HepG2 (cell line): ENCODE measurements at regions not wholly inside any gene's neighbourhood (a gene's known extent, or its start where the extent isn't known, plus 50 kb on each side); places are given as distances from the start of the nearest gene placed in this dataset.

Experiments used
- ARNTL ChIP-seq: sonication (generic); formaldehyde crosslinking; IDR thresholded peaks from 2 replicates; pipeline ENCODE4 v1.4.0; 2020; ENCODE audit warnings: mild to moderate bottlenecking, missing genetic modification reagents
- CREB1 ChIP-seq, 2 experiments: fragments of 450-650 bp in 1 of 2; IDR thresholded peaks; 2 replicates each; pipeline ENCODE4 v1.6.1; 2016 to 2017; ENCODE audit warnings: control low read depth in 1 of 2, mild to moderate bottlenecking in 1 of 2, missing compliant biosample characterization in 1 of 2, missing genetic modification characterization in 1 of 2
- EZH2 ChIP-seq: conservative IDR thresholded peaks from 2 replicates; pipeline ENCODE4 v1.6.1; 2012; ENCODE audit warnings: mild to moderate bottlenecking, low read depth, low read length, moderate library complexity
- GATAD1 ChIP-seq: IDR thresholded peaks from 2 replicates; pipeline ENCODE4 v1.6.1; 2016; ENCODE audit warnings: missing genetic modification reagents, missing compliant biosample characterization
- HOXA5 ChIP-seq: sonication (generic); formaldehyde crosslinking; IDR thresholded peaks from 2 replicates; pipeline ENCODE4 v1.4.0; 2020; ENCODE audit warnings: missing genetic modification reagents
- HOXD1 ChIP-seq: sonication (generic); formaldehyde crosslinking; IDR thresholded peaks from 2 replicates; pipeline ENCODE4 v1.5.0; 2020; ENCODE audit warnings: missing genetic modification reagents
- IKZF1 ChIP-seq: fragments of 450-650 bp; IDR thresholded peaks from 2 replicates; pipeline ENCODE4 v1.7.1; 2016
- KDM1A ChIP-seq: IDR thresholded peaks from 2 replicates; pipeline ENCODE4 v1.6.1; 2016; ENCODE audit warnings: missing compliant biosample characterization
- NBN ChIP-seq: fragments of 450-650 bp; conservative IDR thresholded peaks from 2 replicates; pipeline ENCODE4 v1.6.1; 2017
- NFKBIZ ChIP-seq: IDR thresholded peaks from 2 replicates; pipeline ENCODE4 v1.6.1; 2018; ENCODE audit warnings: missing genetic modification reagents, missing compliant biosample characterization
- NR3C1 ChIP-seq: sonication (generic); formaldehyde crosslinking; IDR thresholded peaks from 2 replicates; pipeline ENCODE4 v1.4.0; 2020; ENCODE audit warnings: missing genetic modification reagents
- PHF5A ChIP-seq: IDR thresholded peaks from one replicate; pipeline ENCODE4 v1.6.1; 2018; ENCODE audit warnings: low read depth, missing genetic modification reagents; ENCODE audit not compliant: unreplicated experiment
- RCOR2 ChIP-seq: IDR thresholded peaks from 2 replicates; pipeline ENCODE4 v1.6.1; 2016; ENCODE audit warnings: missing biosample characterization, missing genetic modification reagents
- RFX3 ChIP-seq: IDR thresholded peaks from 2 replicates; pipeline ENCODE4 v1.6.1; 2016; ENCODE audit warnings: missing biosample characterization, missing genetic modification reagents
- RXRB ChIP-seq: IDR thresholded peaks from 2 replicates; pipeline ENCODE4 v1.6.1; 2016; ENCODE audit warnings: borderline replicate concordance, missing genetic modification reagents, missing compliant biosample characterization
- SIN3A ChIP-seq: IDR thresholded peaks from 2 replicates; pipeline ENCODE4 v1.6.1; 2011; ENCODE audit warnings: low read depth, mild to moderate bottlenecking, control low read depth, low read length, borderline replicate concordance
- SIN3B ChIP-seq: fragments of 150-350 bp; IDR thresholded peaks from 2 replicates; pipeline ENCODE4 v1.6.1; 2014; ENCODE audit warnings: low read length
- U2AF2 ChIP-seq: fragments of 200-400 bp; formaldehyde crosslinking; IDR thresholded peaks from 2 replicates; pipeline ENCODE4 v1.6.1; 2017; ENCODE audit warnings: low read depth, mild to moderate bottlenecking, low read length
- ZBTB33 ChIP-seq: sonication (generic); formaldehyde crosslinking; IDR thresholded peaks from 2 replicates; pipeline ENCODE4 v1.4.0; 2020; ENCODE audit warnings: missing genetic modification reagents
- ZNF251 ChIP-seq: sonication (generic); formaldehyde crosslinking; IDR thresholded peaks from 2 replicates; pipeline ENCODE4 v1.9.0; 2021; ENCODE audit warnings: mild to moderate bottlenecking, missing genetic modification reagents
- ZNF292 ChIP-seq: sonication (generic); formaldehyde crosslinking; IDR thresholded peaks from 2 replicates; pipeline ENCODE4 v1.8.1; 2022; ENCODE audit warnings: mild to moderate bottlenecking, low read depth, missing genetic modification reagents, borderline replicate concordance
- ZNF3 ChIP-seq: IDR thresholded peaks from 2 replicates; pipeline ENCODE4 v1.7.0; 2017; ENCODE audit warnings: inconsistent platforms
- ZNF382 ChIP-seq: sonication (generic); formaldehyde crosslinking; IDR thresholded peaks from 2 replicates; pipeline ENCODE4 v1.5.0; 2020; ENCODE audit warnings: missing genetic modification reagents, mild to moderate bottlenecking, borderline replicate concordance
- ZNF709 ChIP-seq: sonication (generic); formaldehyde crosslinking; IDR thresholded peaks from 2 replicates; pipeline ENCODE4 v1.5.0; 2020; ENCODE audit warnings: mild to moderate bottlenecking, missing genetic modification reagents
- ZNF883 ChIP-seq: sonication (generic); formaldehyde crosslinking; IDR thresholded peaks from 2 replicates; pipeline ENCODE4 v1.5.1; 2020; ENCODE audit warnings: mild to moderate bottlenecking, missing genetic modification reagents; ENCODE audit errors: not compliant biosample characterization
- ZSCAN29 ChIP-seq: sonication (generic); formaldehyde crosslinking; conservative IDR thresholded peaks from 2 replicates; pipeline ENCODE4 v1.4.0; 2020; ENCODE audit warnings: mild to moderate bottlenecking, missing genetic modification reagents

GRCh38 chr3:72154391-72155335, 369.7 kb upstream of the PROK2 start (continued):
- no peak for TF ChIP-seq ZNF3
- no peak for TF ChIP-seq ZNF251
- TF ChIP-seq SIN3B = no peak
- TF ChIP-seq ZSCAN29 = 0 out of 2 replicates have a peak, but pooled peaks have one; percentile 10
- TF ChIP-seq ZBTB33 (CRISPR knock-in tag) = 0 out of 2 replicates have a peak, but pooled peaks have one; percentile 30
- no peak for TF ChIP-seq HOXA5
- TF ChIP-seq SIN3A = no peak
- TF ChIP-seq RFX3 (CRISPR knock-in tag) = no peak
- no peak for TF ChIP-seq IKZF1
- TF ChIP-seq HOXD1 (CRISPR knock-in tag) = no peak
- TF ChIP-seq ZNF382 (CRISPR knock-in tag) = no peak
- peak; percentile 77; the same call in 1 of the 2 replicates for TF ChIP-seq KDM1A (CRISPR knock-in tag)
- no peak for TF ChIP-seq ZNF292 (CRISPR knock-in tag)
- no peak for TF ChIP-seq ZNF883 (CRISPR knock-in tag)
- no peak for TF ChIP-seq RXRB (CRISPR knock-in tag)
- TF ChIP-seq CREB1 (IDR thresholded peaks at IDR 0.05) = no peak
- TF ChIP-seq CREB1 (CRISPR knock-in tag; IDR thresholded peaks at IDR 0.05) = no peak
- no peak for TF ChIP-seq ZNF709 (CRISPR knock-in tag)
- peak; percentile 50; the same call in 1 of the 2 replicates for TF ChIP-seq RCOR2
- TF ChIP-seq NBN = no peak
- no peak for TF ChIP-seq ARNTL (CRISPR knock-in tag)
- TF ChIP-seq PHF5A (CRISPR knock-in tag) = no peak
- TF ChIP-seq GATAD1 (CRISPR knock-in tag) = no peak
- no peak for TF ChIP-seq EZH2
- no peak for TF ChIP-seq NR3C1 (CRISPR knock-in tag)
- no peak for TF ChIP-seq NFKBIZ (CRISPR knock-in tag)
- TF ChIP-seq U2AF2 = no peak
